Activated T-cell treated with anti-CD3 and anti-CD28 coated beads for 24 hours (primary cell): ENCODE measurements at regions not wholly inside any gene's neighbourhood (a gene's known extent, or its start where the extent isn't known, plus 50 kb on each side); places are given as distances from the start of the nearest gene placed in this dataset.

Experiments used
- DNase-seq: peaks from one replicate; pipeline ENCODE4 v3.0.0-alpha.2; 2020; ENCODE audit warnings: low read depth

GRCh38 chr6:156053626-156054025, 598.0 kb upstream of the NOX3 start:
- DNase-seq = no peak

- no peak for DNase-seq
Observed at GRCh38 chr6:156046841-156047449, 591.3 kb upstream of the NOX3 start.

- no peak for DNase-seq
Observed at GRCh38 chr6:156046268-156046665, 590.6 kb upstream of the NOX3 start.

- DNase-seq = no peak
Observed at GRCh38 chr6:156045401-156046267, 590.0 kb upstream of the NOX3 start.

- DNase-seq = no peak
Observed at GRCh38 chr6:156033598-156033997, 578.0 kb upstream of the NOX3 start.

- DNase-seq = no peak
Observed at GRCh38 chr6:156031516-156031915, 575.9 kb upstream of the NOX3 start.

- DNase-seq = no peak
Observed at GRCh38 chr6:156030053-156030452, 574.4 kb upstream of the NOX3 start.

GRCh38 chr6:156029286-156029985, 573.8 kb upstream of the NOX3 start:
- no peak for DNase-seq

- DNase-seq = no peak
Observed at GRCh38 chr6:156028335-156029131, 572.9 kb upstream of the NOX3 start.

- DNase-seq = no peak
Observed at GRCh38 chr6:156027248-156027626, 571.6 kb upstream of the NOX3 start.

- DNase-seq = no peak
Observed at GRCh38 chr6:156026486-156027247, 571.0 kb upstream of the NOX3 start.

- DNase-seq = no peak
Observed at GRCh38 chr6:156024339-156024738, 568.7 kb upstream of the NOX3 start.

GRCh38 chr6:156021746-156022396, 566.2 kb upstream of the NOX3 start:
- no peak for DNase-seq

GRCh38 chr6:156017838-156018237, 562.2 kb upstream of the NOX3 start:
- DNase-seq = no peak

GRCh38 chr6:156016186-156016976, 560.7 kb upstream of the NOX3 start:
- DNase-seq = no peak

GRCh38 chr6:156013155-156013554, 557.5 kb upstream of the NOX3 start:
- DNase-seq = no peak

GRCh38 chr6:156009656-156010055, 554.0 kb upstream of the NOX3 start:
- no peak for DNase-seq

- no peak for DNase-seq
Observed at GRCh38 chr6:156004796-156005195, 549.2 kb upstream of the NOX3 start.

- DNase-seq = no peak
Observed at GRCh38 chr6:155996151-155996550, 540.5 kb upstream of the NOX3 start.

- DNase-seq = no peak
Observed at GRCh38 chr6:155995281-155995680, 539.6 kb upstream of the NOX3 start.
